MM.1S (cell line): ENCODE measurements at regions not wholly inside any gene's neighbourhood (a gene's known extent, or its start where the extent isn't known, plus 50 kb on each side); places are given as distances from the start of the nearest gene placed in this dataset.

Source experiments
- DNase-seq: peaks from one replicate; pipeline ENCODE4 v3.0.0-alpha.2; 2015
- H2AFZ ChIP-seq: fragments of 300-600 bp; sonication (generic); 2 replicates; pipeline ENCODE4 v1.6.0; 2016; ENCODE audit warnings: antibody characterized with exemption, low read length
- H3F3A ChIP-seq: fragments of 300-600 bp; sonication (generic); 2 replicates; pipeline ENCODE4 v1.6.1; 2016; ENCODE audit warnings: mild to moderate bottlenecking, antibody characterized with exemption, low read length, moderate library complexity, mixed read lengths; ENCODE audit not compliant: insufficient read depth
- H3K27ac ChIP-seq: fragments of 300-600 bp; sonication (generic); 2 replicates; pipeline ENCODE4 v1.5.1; 2016; ENCODE audit warnings: mild to moderate bottlenecking, low read length
- H3K27me3 ChIP-seq: fragments of 300-600 bp; sonication (generic); replicated peaks from 2 replicates; pipeline ENCODE4 v1.6.0; 2016; ENCODE audit warnings: low read length; ENCODE audit not compliant: insufficient read depth
- H3K36me3 ChIP-seq: fragments of 300-600 bp; sonication (generic); replicated peaks from 2 replicates; pipeline ENCODE4 v1.6.1; 2016; ENCODE audit warnings: mild to moderate bottlenecking, low read length, mixed read lengths; ENCODE audit not compliant: insufficient read depth
- H3K4me1 ChIP-seq: fragments of 300-600 bp; sonication (generic); 2 replicates; pipeline ENCODE4 v1.6.1; 2016; ENCODE audit warnings: low read length, mixed read lengths
- H3K4me2 ChIP-seq: fragments of 300-600 bp; sonication (generic); 2 replicates; pipeline ENCODE4 v1.6.0; 2016; ENCODE audit warnings: low read depth, low read length
- H3K4me3 ChIP-seq: fragments of 300-600 bp; sonication (generic); 2 replicates; pipeline ENCODE4 v1.5.1; 2016; ENCODE audit warnings: low read length, mixed read lengths
- H3K79me2 ChIP-seq: fragments of 300-600 bp; sonication (generic); 2 replicates; pipeline ENCODE4 v1.6.1; 2016; ENCODE audit warnings: mixed run types, low read length, mixed read lengths
- H3K9ac ChIP-seq: fragments of 300-600 bp; sonication (generic); 2 replicates; pipeline ENCODE4 v1.6.1; 2016; ENCODE audit warnings: low read length, mixed read lengths
- H3K9me2 ChIP-seq: fragments of 300-600 bp; sonication (generic); replicated peaks from 2 replicates; pipeline ENCODE4 v1.6.1; 2016; ENCODE audit warnings: mild to moderate bottlenecking, low read length, mixed read lengths; ENCODE audit not compliant: insufficient read depth
- H3K9me3 ChIP-seq: fragments of 300-600 bp; sonication (generic); replicated peaks from 2 replicates; pipeline ENCODE4 v1.6.1; 2016; ENCODE audit warnings: mild to moderate bottlenecking, low read length, mixed read lengths; ENCODE audit not compliant: insufficient read depth
- H4K20me1 ChIP-seq: fragments of 300-600 bp; sonication (generic); 2 replicates; pipeline ENCODE4 v1.6.1; 2016; ENCODE audit warnings: mild to moderate bottlenecking, low read length, moderate library complexity, mixed read lengths; ENCODE audit not compliant: insufficient read depth
- EZH2 ChIP-seq: fragments of 300-600 bp; sonication (generic); optimal IDR thresholded peaks from 2 replicates; pipeline ENCODE3; 2017; ENCODE audit warnings: low read depth, mild to moderate bottlenecking, antibody characterized with exemption, low read length, mixed read lengths
- EZH2phosphoT487 ChIP-seq: fragments of 300-600 bp; sonication (generic); IDR thresholded peaks from 2 replicates; pipeline ENCODE4 v1.6.1; 2018; ENCODE audit warnings: antibody characterized with exemption, low read length
- TF ChIP-seq, protein P1 (sequence below): fragments of 300-600 bp; sonication (generic); IDR thresholded peaks from 2 replicates; pipeline ENCODE4 v1.5.1; 2016; ENCODE audit warnings: antibody characterized with exemption, low read length, mixed read lengths

- Histone ChIP-seq H3K79me2 (no peaks in the 10 kb centered on the region), H2AFZ (no peak overlapping the region), H3K27me3 (no peaks in the 10 kb centered on the region), H3K27ac (no peak overlapping the region), H3K9ac (no peak overlapping the region), H3K9me3 (no peaks in the 10 kb centered on the region), H3K4me1 (no peaks in the 10 kb centered on the region), H3F3A (no peaks in the 10 kb centered on the region), H3K4me3 (no peak overlapping the region), H4K20me1 (no peaks in the 10 kb centered on the region), H3K4me2 (no peak overlapping the region), H3K36me3 (no peaks in the 10 kb centered on the region), H3K9me2 (no peaks in the 10 kb centered on the region)
- DNase-seq = no peak
- TF ChIP-seq EZH2phosphoT487 = no peak
- no peak for TF ChIP-seq EZH2
- TF ChIP-seq, protein P1, sequence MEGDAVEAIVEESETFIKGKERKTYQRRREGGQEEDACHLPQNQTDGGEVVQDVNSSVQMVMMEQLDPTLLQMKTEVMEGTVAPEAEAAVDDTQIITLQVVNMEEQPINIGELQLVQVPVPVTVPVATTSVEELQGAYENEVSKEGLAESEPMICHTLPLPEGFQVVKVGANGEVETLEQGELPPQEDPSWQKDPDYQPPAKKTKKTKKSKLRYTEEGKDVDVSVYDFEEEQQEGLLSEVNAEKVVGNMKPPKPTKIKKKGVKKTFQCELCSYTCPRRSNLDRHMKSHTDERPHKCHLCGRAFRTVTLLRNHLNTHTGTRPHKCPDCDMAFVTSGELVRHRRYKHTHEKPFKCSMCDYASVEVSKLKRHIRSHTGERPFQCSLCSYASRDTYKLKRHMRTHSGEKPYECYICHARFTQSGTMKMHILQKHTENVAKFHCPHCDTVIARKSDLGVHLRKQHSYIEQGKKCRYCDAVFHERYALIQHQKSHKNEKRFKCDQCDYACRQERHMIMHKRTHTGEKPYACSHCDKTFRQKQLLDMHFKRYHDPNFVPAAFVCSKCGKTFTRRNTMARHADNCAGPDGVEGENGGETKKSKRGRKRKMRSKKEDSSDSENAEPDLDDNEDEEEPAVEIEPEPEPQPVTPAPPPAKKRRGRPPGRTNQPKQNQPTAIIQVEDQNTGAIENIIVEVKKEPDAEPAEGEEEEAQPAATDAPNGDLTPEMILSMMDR = no peak
These were observed 550.9 kb downstream of the CHSY3 start for GRCh38 chr5:130455175-130455574.

- H3F3A ChIP-seq = no peaks in the 10 kb centered on the region
- TF ChIP-seq, protein P1 = no peak
- TF ChIP-seq EZH2phosphoT487 (no peak), EZH2 (no peak)
- H3K4me1 ChIP-seq = no peaks in the 10 kb centered on the region
- H3K27me3 ChIP-seq = no peaks in the 10 kb centered on the region
- H3K4me2 ChIP-seq = no peak overlapping the region
- H3K9ac ChIP-seq = no peak overlapping the region
- H3K9me2 ChIP-seq = no peaks in the 10 kb centered on the region
- no peak for DNase-seq
- H3K27ac ChIP-seq = no peak overlapping the region
- no peak overlapping the region for H2AFZ ChIP-seq
- no peak overlapping the region for H3K4me3 ChIP-seq
- no peaks in the 10 kb centered on the region for H3K79me2 ChIP-seq
- no peaks in the 10 kb centered on the region for H3K36me3 ChIP-seq
- H3K9me3 ChIP-seq = no peaks in the 10 kb centered on the region
- H4K20me1 ChIP-seq = no peaks in the 10 kb centered on the region
These were observed 548.5 kb downstream of the CHSY3 start for GRCh38 chr5:130452744-130453143.

GRCh38 chr5:130436430-130436829 lies 532.2 kb downstream of the CHSY3 start:
- Histone ChIP-seq H3K4me1 (no peaks in the 10 kb centered on the region), H3K36me3 (no peaks in the 10 kb centered on the region), H3K9me3 (no peaks in the 10 kb centered on the region), H3F3A (no peaks in the 10 kb centered on the region), H4K20me1 (no peaks in the 10 kb centered on the region), H3K4me3 (no peak overlapping the region), H3K9me2 (no peaks in the 10 kb centered on the region), H3K4me2 (no peak overlapping the region), H3K27ac (no peak overlapping the region), H3K9ac (no peak overlapping the region), H3K27me3 (no peaks in the 10 kb centered on the region), H3K79me2 (no peaks in the 10 kb centered on the region), H2AFZ (no peak overlapping the region)
- DNase-seq = no peak
- no peak for TF ChIP-seq EZH2
- TF ChIP-seq, protein P1 = no peak
- TF ChIP-seq EZH2phosphoT487 = no peak
